ENCODE measurements at regions not wholly inside any gene's neighbourhood (a gene's known extent, or its start where the extent isn't known, plus 50 kb on each side); places are given as distances from the start of the nearest gene placed in this dataset.

DNA sequence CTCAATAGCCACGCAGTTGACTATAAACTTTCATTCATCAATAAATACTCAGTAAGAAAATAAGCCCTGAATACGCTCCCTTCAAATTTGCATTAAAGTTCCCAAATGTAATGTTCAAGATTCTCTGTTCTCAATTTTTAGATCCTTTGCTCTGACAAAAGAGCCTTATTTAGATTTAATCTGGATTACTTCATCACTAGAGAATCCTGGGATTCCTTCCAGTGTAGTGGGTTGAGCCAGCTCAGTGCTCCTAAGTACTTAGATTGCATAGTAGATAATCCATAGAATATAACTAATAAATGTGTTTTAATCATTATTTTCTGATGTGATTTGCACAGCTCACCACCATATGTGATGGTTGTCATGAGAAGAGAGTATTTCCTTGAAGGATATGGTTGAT, 1286.2 kb downstream of the SUCLG1 start:
- TF ChIP-seq, protein P1, sequence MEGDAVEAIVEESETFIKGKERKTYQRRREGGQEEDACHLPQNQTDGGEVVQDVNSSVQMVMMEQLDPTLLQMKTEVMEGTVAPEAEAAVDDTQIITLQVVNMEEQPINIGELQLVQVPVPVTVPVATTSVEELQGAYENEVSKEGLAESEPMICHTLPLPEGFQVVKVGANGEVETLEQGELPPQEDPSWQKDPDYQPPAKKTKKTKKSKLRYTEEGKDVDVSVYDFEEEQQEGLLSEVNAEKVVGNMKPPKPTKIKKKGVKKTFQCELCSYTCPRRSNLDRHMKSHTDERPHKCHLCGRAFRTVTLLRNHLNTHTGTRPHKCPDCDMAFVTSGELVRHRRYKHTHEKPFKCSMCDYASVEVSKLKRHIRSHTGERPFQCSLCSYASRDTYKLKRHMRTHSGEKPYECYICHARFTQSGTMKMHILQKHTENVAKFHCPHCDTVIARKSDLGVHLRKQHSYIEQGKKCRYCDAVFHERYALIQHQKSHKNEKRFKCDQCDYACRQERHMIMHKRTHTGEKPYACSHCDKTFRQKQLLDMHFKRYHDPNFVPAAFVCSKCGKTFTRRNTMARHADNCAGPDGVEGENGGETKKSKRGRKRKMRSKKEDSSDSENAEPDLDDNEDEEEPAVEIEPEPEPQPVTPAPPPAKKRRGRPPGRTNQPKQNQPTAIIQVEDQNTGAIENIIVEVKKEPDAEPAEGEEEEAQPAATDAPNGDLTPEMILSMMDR (IDR thresholded peaks at IDR 0.05): no peak
- TF ChIP-seq, protein P2, sequence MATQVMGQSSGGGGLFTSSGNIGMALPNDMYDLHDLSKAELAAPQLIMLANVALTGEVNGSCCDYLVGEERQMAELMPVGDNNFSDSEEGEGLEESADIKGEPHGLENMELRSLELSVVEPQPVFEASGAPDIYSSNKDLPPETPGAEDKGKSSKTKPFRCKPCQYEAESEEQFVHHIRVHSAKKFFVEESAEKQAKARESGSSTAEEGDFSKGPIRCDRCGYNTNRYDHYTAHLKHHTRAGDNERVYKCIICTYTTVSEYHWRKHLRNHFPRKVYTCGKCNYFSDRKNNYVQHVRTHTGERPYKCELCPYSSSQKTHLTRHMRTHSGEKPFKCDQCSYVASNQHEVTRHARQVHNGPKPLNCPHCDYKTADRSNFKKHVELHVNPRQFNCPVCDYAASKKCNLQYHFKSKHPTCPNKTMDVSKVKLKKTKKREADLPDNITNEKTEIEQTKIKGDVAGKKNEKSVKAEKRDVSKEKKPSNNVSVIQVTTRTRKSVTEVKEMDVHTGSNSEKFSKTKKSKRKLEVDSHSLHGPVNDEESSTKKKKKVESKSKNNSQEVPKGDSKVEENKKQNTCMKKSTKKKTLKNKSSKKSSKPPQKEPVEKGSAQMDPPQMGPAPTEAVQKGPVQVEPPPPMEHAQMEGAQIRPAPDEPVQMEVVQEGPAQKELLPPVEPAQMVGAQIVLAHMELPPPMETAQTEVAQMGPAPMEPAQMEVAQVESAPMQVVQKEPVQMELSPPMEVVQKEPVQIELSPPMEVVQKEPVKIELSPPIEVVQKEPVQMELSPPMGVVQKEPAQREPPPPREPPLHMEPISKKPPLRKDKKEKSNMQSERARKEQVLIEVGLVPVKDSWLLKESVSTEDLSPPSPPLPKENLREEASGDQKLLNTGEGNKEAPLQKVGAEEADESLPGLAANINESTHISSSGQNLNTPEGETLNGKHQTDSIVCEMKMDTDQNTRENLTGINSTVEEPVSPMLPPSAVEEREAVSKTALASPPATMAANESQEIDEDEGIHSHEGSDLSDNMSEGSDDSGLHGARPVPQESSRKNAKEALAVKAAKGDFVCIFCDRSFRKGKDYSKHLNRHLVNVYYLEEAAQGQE (IDR thresholded peaks at IDR 0.05; ENCODE audit: insufficient read depth in 1 of 2, low read depth in 2 of 2, low read length in 1 of 2): no peak
- TF ChIP-seq POLR2AphosphoS5 (IDR thresholded peaks at IDR 0.05; ENCODE audit: low read depth, low read length) (no peak), SIN3A (IDR thresholded peaks at IDR 0.05; ENCODE audit: borderline replicate concordance, insufficient read depth, low read depth, low read length) (no peak), TCF7L2 (IDR thresholded peaks at IDR 0.05; ENCODE audit: low read depth, low read length) (no peak)

Data from Panc1 (cell line).